HG03159 (cell line): ENCODE measurements at regions not wholly inside any gene's neighbourhood (a gene's known extent, or its start where the extent isn't known, plus 50 kb on each side); places are given as distances from the start of the nearest gene placed in this dataset.
A peak's percentile ranks its signal among the peaks of the same experiment; 100 is the strongest.

ENCODE experiments used
- ATAC-seq: cut with Tn5 transposase; IDR thresholded peaks from one replicate; pipeline ENCODE4 v1.9.1; 2021; ENCODE audit warnings: mild to moderate bottlenecking, moderate library complexity; ENCODE audit not compliant: unreplicated experiment

DNA sequence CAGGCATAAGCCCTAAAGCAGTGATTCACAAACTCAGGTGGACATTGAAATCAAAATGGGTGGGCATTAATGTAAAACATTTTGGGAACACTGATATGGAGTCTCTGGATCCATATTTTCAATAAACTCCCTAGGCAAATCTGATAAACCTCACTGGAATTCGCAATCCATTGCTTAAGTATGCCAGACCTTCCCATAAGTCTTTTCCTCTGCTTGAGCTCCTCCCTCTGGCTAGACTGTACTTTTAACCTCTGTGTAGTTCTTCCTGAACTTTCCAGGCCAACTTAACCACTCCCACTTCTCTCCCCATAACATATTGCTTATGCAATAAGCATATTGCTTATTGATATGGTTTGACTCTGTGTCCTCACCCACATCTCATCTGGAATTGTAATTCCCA is 629.7 kb upstream of the IMPG1 start:
- no peak for ATAC-seq

DNA sequence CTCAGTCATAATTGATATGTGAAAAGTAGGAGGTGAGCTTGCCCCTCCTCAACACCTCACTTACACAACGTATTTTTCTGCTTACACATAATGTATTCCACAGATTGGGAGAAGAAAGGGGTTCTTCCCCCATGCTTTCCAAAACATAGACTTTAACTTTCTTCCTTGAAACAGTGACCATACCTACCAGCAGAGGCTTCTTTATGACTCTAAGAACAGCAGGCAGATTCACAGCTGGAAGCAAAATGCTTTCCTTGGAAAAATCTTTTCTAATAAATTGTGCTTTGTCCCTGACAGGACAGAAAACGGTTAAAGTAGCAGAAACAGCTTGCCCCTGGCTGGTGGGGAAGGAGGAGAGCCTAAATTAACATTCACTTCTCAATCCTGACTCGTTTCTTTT is 629.1 kb upstream of the IMPG1 start:
- ATAC-seq, result no peak

DNA sequence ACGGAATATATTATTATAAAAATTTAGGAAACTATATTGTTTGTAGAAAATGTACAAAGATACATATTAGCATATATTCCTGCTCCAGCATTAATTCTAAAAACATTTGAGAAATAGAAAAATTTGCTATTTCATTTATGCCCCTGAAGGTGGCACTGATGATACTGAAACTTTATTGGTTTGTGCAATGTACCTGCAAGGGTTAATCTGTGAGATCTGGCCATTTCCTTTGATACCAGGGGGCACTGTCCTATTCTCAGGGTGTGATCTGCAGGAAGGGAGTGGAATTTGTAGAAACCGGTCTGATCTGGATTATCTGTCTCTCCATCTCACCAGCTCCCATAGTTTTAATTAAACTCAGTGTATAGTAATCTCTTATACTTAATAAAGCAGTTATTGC is 625.1 kb upstream of the IMPG1 start:
- ATAC-seq, result no peak

DNA sequence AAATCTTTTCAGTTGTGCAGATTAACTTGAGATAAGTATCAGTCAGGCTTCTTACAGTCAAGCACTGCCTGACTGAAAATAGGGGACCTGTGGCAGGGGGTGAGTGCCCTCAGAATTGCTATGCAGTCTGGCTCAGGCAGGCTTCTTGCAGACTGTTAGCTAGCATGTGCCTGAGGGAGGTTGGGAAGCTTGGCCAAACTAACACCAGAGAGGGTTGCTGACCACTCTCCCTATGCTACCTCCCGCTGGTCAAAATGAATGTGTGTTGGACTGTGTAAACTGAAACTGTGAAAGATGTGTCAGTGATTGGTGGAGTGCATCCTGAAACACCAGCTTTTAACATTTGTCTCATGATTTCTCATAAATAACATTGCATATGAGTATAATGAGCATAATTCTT is 622.3 kb upstream of the IMPG1 start:
- ATAC-seq, result no peak

DNA sequence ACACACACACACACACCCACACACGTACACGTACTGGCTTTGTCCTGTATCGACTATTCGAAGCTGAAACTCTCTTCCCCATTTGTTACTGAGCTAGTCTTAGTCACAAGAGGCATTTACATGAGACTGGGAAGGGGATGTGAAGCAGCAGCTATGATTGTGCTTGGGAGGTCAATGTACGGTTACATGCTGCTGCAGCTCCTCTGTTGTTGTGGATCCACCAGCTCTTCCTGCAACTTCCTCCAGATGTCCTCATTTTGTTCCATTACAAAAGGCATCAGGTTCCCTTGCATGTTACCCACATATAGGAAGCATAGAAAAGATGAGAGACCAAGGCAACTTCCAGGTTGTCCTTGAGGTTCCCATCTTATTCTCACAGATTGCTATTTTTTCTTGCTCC is 612.4 kb upstream of the IMPG1 start:
- ATAC-seq, result no peak

DNA sequence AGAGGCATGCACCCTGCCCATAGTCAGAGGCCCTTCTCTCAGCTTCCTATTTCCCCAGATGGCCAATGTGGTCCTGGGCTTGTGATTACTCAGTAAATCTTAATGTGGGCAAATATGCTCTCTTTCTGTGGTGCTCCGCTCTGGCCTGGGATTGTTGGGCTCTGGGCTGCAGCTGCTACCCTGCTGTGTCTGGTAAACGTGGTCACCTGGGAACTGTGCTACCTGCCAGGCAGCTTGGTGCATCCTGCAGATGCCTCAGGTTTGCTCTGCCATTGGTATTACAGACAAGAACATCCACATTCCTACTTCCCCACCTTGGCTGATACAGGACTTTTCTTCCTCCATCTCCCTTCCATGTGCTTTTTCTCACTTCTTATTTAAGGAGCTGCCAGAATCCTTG is 611.5 kb upstream of the IMPG1 start:
- no peak for ATAC-seq

DNA sequence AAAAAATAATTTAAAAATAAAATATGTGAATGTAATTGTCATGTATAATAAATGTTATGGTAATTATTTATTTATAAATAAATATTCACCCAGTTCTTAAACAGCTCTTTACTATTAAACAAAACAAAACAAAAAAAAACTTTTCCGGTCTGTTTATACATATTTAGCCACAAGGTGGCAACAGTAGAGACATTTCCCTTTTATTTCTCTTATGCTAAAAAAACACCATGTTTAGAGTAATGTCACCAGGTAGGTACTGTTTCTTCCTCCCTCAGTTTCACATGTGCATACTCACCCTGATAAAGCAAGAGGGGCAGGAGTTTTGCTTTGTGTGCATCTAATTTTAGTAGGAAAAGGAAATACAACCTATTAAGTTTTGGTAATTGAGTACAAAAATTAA is 610.4 kb upstream of the IMPG1 start:
- peak; percentile 47 for ATAC-seq

DNA sequence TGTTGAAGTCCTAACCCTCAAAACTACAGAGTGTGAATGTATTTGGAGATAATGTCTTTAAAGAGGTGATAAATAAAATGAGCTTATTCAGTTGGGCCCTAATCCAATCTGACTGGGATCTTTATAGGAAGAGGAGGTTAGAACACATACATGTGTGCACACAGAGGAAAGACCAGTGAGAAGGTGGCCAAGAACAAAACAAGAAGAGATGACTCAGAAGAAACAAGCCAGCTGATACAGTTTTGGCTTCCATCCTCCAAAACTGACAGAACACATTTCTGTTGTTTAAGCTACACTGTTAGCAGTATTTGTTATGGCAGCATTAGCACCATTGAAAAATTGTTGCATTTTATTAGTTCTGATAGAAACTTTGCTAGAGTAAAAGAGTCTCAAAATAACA is 609.3 kb upstream of the IMPG1 start:
- ATAC-seq, result no peak

DNA sequence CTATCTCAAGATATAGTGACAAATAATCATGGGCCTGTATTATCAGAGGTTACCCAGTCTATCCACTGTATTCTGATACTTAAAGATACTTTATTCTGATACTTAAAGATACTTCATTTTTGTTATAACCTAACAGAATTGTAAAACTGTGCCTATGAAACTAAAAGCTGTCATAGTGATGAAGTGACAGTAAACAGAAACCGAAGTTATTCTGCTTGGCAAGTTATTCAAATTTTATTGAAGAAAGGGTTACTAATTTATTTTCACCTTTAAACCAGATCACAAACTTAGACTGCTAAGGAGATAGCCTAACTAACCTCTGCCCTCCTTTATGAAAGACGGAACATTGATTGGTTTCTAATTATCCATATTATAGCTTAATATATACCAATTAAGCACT is 604.6 kb upstream of the IMPG1 start:
- ATAC-seq, result no peak

DNA sequence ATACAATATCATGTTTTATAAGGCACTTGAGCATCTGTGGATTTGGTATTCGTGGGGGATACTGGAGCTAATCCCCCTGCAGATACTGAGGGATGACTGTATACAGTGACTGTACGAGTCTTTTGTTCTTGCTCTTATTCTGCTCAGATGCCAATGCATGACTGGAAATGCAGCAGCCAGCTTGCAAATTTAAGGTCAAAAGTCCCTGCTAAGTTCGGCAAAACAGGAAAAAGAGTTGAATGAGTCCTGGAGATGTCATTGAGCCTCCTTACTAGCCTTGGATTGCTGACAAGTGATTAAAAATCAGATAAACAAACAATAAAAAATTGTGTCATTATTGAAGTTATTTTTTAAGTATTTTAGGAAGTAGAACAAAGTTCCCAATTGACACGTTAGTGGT is 599.3 kb upstream of the IMPG1 start:
- ATAC-seq, result no peak

DNA sequence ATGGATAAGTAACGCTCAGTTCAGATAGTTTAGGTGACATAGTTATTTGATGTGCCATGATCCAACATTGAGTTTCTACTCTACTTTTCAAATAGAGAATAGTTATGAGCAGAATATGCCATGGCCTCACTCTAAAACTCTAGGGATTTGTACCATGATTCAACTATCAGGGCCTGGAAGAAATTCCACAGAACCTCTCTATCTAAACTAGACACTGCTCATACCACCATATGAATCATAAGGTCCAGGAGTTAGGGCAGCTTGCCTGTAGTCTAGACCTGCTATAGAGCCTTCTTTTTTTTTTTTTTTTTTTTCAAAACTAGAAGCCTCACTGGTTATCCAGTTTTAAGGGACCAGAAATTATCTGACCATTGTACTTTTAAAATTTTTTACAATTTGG is 571.8 kb upstream of the IMPG1 start:
- no peak for ATAC-seq

DNA sequence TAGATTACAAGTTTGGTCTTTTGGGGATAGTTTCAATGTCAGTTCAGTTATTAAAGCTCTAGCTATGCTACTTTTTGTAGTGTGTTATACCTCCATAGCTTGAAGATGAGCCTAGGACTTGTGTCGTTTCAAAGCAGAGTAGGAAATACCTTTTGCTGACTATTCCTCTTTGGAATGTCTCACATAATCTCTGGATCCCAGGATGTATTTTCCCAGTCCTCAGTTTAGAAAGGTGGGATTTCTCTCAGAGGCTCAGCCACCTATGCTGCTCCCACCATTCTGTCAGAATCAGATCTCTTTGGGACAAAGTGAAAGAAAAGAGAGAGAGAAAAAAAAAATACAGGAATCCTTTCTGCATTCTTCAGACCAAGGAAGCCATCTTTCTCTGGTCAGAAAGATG is 567.5 kb upstream of the IMPG1 start:
- no peak for ATAC-seq

DNA sequence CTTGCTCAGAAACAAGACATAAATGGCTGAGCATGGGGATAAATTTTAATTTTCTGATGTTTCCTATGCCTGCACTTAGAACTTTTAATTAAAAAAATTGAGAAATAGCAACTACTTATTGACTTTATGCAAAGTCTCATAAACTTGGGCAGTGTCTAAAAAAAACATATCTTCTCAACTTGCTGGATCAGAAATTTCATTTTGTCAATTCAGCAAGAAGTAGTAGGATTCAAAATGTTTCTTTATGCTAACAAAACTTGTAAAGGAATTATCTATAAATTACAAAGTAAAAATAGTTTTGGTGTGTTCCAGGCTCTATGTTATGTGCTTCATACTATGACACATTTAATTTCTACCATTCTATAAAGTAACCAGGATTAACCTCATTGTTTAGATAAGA is 562.2 kb upstream of the IMPG1 start:
- no peak for ATAC-seq

DNA sequence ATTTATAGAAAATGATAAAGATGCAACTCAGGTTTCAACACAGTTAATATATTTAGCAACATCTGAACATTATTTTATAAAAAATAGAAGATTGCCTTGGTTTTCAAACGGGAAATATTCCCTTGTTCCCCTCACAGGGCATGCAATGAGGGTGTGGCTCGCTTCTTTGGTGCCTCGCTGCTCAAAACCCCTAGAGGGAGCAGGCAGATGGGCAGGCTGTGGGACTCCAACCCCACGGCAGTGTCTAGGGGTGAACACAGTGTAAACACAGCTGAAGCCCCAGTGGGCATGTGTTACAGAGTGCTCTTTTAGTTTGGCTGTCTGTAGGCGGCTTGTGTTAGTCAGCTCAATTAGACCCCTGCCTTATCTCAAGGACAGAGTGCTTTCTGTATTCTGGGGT is 560.8 kb upstream of the IMPG1 start:
- no peak for ATAC-seq

DNA sequence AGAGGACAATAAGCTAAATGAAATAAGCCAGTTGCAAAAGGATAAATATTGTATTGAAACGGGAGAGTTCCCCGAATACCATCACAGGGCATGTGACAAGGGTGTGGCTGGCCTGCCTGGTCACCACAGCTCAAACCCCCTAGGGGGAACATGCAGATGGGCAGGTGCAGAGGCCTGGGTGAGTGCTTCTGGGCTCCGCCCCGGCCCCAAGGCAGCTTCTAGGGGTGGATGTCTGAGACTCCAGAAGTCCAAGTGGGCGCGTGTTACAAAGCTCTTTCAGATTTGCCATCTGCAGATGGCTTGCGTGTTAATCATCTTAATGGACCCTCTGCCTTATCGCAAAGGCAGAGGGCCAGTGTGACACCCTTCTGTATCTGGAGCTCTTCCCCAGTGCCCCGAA is 559.2 kb upstream of the IMPG1 start:
- no peak for ATAC-seq

DNA sequence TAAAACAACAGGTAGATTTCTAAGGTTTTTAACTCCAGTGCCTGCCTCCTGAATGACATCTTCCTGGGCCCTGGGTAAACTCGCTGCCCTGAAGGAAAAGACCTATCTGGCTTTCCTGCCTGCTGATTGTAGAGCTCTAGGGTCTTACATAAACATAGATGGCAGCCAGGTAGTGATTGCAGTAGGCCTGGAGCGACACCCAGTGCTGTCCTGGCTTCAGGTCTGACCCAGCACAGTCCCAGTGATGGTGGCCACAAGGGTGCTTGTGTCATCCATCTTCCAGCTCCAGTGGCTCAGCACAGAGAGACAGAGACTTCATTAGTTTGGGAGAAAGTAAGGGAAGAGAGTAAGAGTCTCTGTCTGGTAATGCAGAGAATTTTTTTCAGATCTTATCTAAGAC is 542.9 kb upstream of the IMPG1 start:
- ATAC-seq, result no peak

DNA sequence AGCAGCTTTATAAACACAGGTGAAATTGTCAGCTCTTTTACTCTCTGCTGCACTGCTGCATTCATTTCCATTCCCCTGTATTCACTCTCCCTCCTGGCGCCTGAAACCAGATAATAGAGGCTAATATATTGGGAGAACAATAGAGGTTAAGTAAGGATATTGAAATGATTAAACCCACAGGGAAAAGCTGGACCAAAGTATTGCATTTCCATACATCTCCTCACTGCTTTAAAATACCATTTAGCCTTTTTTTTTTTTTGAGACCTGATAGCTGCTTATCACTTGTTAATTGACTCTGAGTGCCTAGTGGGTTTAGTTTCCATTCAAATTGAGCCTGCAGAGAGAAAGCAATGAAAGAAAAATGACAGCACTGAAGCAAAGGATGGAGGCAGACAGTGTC is 540.5 kb upstream of the IMPG1 start:
- ATAC-seq, result no peak

DNA sequence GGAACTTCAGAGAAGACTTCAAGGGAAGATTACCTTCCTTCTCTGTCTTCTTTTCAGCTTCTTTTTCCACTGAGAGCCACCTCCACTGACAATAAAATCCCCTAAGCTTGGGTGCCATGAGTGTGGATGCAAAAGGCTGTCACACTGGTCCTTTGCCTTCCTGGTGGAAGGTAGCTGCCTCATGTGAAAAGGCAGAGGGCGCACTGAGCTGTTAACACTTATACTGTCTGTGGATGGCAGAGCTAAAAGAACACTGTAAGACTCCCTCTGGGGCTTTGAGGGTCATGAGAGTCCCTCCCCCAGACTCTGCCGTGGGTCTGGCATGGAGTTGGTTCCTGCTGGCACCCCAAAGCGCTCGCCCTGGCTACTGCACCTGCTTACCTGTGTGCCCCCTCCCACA is 536.7 kb upstream of the IMPG1 start:
- no peak for ATAC-seq

DNA sequence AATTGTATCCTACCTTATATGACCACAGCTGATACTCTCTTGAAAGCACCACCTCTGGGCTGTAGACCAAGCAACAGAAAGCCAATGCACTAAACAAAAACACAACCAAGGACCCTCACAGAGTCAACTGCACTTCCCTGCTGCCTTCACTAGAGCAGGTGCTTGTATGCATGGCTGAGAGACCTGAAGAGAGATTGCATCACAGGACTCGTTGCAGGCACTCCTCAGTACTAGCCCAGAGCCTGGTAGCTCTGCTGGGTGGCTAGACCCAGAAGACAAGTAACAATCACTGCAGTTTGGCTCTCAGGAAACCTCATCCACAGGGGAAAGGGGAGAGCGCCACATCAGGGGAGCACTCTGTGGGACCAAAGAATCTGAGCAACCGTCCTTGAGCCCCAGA is 521.6 kb upstream of the IMPG1 start:
- no peak for ATAC-seq

DNA sequence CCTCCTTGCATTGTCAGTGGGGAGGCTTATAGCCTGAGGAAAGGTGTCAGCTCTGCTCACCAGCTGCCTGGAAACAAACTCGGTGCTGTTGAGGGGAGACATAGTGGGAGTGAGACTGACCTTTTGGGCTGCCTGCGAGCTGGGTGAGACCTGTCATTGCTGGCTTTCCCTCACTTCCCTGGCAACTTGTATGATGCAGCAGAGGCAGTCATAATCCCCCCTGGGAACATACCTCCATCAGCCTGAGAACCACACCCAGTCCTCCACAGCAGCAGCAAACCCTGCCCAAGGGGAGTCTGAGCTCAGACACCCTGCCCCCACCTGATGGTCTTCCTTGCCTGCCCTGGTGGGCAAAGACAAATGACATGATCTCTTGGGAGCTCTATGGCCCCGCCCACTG is 521.2 kb upstream of the IMPG1 start:
- no peak for ATAC-seq

DNA sequence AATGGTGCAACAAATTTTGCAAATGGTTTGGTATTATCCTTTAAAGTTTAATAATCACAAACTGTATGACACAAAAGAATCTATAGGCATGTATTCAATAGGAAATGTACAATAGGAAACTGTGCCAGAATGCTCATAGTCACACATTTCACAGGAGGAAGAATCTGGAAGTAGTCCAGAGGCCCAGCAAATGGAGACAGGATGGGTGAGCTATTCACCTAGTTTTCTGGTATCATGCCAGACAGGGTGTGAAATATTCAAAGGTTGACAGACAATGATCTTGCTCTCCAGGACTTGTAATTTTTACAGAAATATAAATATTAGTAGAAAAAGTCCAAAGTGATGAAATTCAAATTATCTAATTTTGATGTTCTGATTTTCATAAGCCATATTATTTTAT is 520.1 kb upstream of the IMPG1 start:
- no peak for ATAC-seq

DNA sequence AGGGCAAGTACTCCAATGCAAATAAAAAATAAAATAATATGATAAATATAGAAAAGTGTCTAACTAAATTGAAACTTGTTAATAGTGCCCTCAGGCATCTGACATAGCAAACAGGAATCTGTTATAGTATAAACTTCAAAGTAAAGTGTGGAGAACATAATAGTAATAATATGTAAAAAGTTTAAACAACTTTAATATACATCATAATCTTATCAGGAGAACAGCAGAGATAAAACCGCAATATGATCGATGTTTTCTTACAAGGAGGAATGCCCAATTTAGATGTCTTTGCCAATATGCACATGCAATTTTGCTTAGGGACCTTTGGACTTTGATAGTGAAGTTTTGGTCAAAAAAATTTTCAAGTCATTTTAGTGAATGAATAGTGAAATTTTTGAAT is 514.8 kb upstream of the IMPG1 start:
- no peak for ATAC-seq

DNA sequence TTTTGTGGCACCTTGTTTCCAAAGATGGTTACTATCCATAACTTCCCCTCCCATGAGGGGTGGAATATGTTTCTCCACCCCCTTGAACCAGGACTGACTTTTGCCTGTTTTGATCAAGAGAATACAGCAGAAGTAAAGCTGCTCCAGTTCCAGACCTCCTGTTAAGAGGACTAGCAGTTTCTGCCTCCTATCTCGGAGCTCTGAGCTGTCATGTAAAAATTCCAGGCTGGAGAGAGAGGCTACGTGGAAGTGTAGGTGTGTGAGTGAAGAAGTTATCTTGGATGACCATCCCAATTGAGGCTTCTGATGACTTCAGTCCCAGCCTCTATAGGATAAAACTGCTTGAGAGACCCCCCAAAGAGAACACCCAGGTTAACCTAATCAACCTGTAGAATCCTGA is 511.7 kb upstream of the IMPG1 start:
- ATAC-seq, result no peak

DNA sequence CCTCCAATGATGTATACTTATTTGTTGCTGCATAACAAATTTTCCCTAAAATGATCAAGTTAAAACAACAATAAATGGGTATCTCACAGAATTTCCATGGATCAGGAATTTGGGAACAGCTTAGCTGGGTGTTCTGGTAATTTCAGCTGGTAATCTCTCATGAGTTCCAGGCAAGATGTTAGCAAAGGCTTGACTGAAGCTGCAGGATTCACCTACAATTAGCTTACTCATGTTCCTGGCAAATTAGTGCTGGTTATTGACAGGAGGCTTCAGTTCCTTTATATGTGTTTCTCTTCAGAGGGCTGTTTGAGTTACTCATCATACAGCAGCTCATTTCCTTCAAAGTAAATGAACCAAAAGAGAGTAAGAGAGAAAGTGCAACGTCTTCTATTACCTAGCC is 506.3 kb upstream of the IMPG1 start:
- no peak for ATAC-seq
